GM23248 (cell line): ENCODE measurements at regions not wholly inside any gene's neighbourhood (a gene's known extent, or its start where the extent isn't known, plus 50 kb on each side); places are given as distances from the start of the nearest gene placed in this dataset.

Experiments used
- EZH2 ChIP-seq: fragments of 200-600 bp; sonication (generic); IDR thresholded peaks from 2 replicates; pipeline ENCODE4 v1.6.1; 2018; ENCODE audit warnings: antibody characterized with exemption, mild to moderate bottlenecking; ENCODE audit not compliant: insufficient read depth, poor library complexity, severe bottlenecking
- EZH2phosphoT487 ChIP-seq: fragments of 200-600 bp; sonication (generic); IDR thresholded peaks from 2 replicates; pipeline ENCODE4 v1.6.1; 2018; ENCODE audit warnings: antibody characterized with exemption, moderate library complexity, mild to moderate bottlenecking, low read depth; ENCODE audit not compliant: insufficient read depth

DNA sequence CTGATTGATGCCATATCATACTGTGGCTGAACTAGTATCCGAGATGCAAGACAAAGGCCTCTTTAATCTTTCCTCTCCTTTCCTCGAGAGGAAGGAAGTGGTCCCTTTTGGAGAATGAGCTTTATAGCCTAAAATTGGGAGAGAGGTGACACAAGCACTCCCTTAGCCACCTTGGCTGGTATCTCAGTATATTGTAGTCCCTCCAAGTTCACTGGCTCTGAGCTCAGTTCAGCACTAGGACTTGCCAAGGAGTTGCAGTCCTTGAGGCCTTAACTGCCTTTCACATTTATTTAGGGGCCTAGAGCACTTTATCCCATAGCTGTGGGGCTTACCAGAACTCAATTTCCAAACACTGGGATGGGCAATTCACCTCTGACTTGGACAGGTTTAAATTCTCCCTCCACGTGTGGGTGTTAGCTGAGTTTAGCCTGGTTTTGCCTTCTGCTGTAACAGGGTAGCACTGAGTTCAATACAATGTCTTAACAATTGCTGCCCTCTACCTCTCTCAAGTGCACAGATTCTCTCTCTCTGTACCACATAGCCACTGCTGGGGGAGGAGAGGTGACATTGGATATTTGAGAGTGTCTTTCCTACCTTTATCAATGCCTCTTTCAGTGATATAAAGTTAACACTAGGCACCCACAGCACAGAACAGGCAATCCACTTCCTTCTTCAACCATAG, 216.4 kb downstream of the TECRL start:
- TF ChIP-seq EZH2phosphoT487 (no peak), EZH2 (no peak)
